ACHN (cell line): ENCODE measurements at regions not wholly inside any gene's neighbourhood (a gene's known extent, or its start where the extent isn't known, plus 50 kb on each side); places are given as distances from the start of the nearest gene placed in this dataset.

ENCODE experiments used
- DNase-seq: peaks from one replicate; pipeline ENCODE4 v3.0.0-alpha.2; 2015
- in situ Hi-C: cut with HindIII; loops from 2 replicates; pipeline ENCODE4 v1.10.0; 2017; ENCODE audit warnings: low sequenced_read_pairs, low pct_ligation_motif_present, low pct_unique_long_range_greater_than_20kb

- DNase-seq = no peak
- in situ Hi-C loops = no loop called here
Measured at GRCh38 chr9:12640866-12641636, 52.1 kb upstream of the TYRP1 start.
